ENCODE measurements at regions not wholly inside any gene's neighbourhood (a gene's known extent, or its start where the extent isn't known, plus 50 kb on each side); places are given as distances from the start of the nearest gene placed in this dataset.

- H3K4me3 ChIP-seq (replicated peaks; ENCODE audit: low read depth, low read length): no peak overlapping the region
- DNase-seq (ENCODE audit: extremely low read depth, insufficient read length): no peak
- no peaks in the 10 kb centered on the region for H3K36me3 ChIP-seq (ENCODE audit: control insufficient read depth, insufficient read depth, low read length)
- H3K27me3 ChIP-seq (replicated peaks; ENCODE audit: control insufficient read depth, insufficient read depth, low read length): no peaks in the 10 kb centered on the region
- TF ChIP-seq CTCF (IDR thresholded peaks at IDR 0.05; ENCODE audit: insufficient read depth, low read length, poor library complexity, severe bottlenecking): no peak
These were observed 177.6 kb upstream of the UBE3A start for GRCh38 chr15:25616471-25616870.

- TF ChIP-seq CTCF (IDR thresholded peaks at IDR 0.05; ENCODE audit: insufficient read depth, low read length, poor library complexity, severe bottlenecking): no peak
- DNase-seq (ENCODE audit: extremely low read depth, insufficient read length): no peak
- Histone ChIP-seq H3K36me3 (ENCODE audit: control insufficient read depth, insufficient read depth, low read length) (no peaks in the 10 kb centered on the region), H3K27me3 (replicated peaks; ENCODE audit: control insufficient read depth, insufficient read depth, low read length) (no peaks in the 10 kb centered on the region), H3K4me3 (replicated peaks; ENCODE audit: low read depth, low read length) (no peak overlapping the region)
These were observed 174.3 kb upstream of the UBE3A start for GRCh38 chr15:25613134-25613533.

- Histone ChIP-seq H3K27me3 (replicated peaks; ENCODE audit: control insufficient read depth, insufficient read depth, low read length) (no peaks in the 10 kb centered on the region), H3K36me3 (ENCODE audit: control insufficient read depth, insufficient read depth, low read length) (no peaks in the 10 kb centered on the region), H3K4me3 (replicated peaks; ENCODE audit: low read depth, low read length) (no peak overlapping the region)
- no peak for TF ChIP-seq CTCF (IDR thresholded peaks at IDR 0.05; ENCODE audit: insufficient read depth, low read length, poor library complexity, severe bottlenecking)
- DNase-seq (ENCODE audit: extremely low read depth, insufficient read length): no peak
These were observed 172.8 kb upstream of the UBE3A start for GRCh38 chr15:25611603-25612002.

- H3K27me3 ChIP-seq (replicated peaks; ENCODE audit: control insufficient read depth, insufficient read depth, low read length): no peaks in the 10 kb centered on the region
- no peak overlapping the region for H3K4me3 ChIP-seq (replicated peaks; ENCODE audit: low read depth, low read length)
- no peaks in the 10 kb centered on the region for H3K36me3 ChIP-seq (ENCODE audit: control insufficient read depth, insufficient read depth, low read length)
- no peak for TF ChIP-seq CTCF (IDR thresholded peaks at IDR 0.05; ENCODE audit: insufficient read depth, low read length, poor library complexity, severe bottlenecking)
- DNase-seq (ENCODE audit: extremely low read depth, insufficient read length): no peak
These were observed 170.5 kb upstream of the UBE3A start for GRCh38 chr15:25609371-25609770.

- Histone ChIP-seq H3K27me3 (replicated peaks; ENCODE audit: control insufficient read depth, insufficient read depth, low read length) (no peaks in the 10 kb centered on the region), H3K4me3 (replicated peaks; ENCODE audit: low read depth, low read length) (no peak overlapping the region), H3K36me3 (ENCODE audit: control insufficient read depth, insufficient read depth, low read length) (no peaks in the 10 kb centered on the region)
- no peak for DNase-seq (ENCODE audit: extremely low read depth, insufficient read length)
- TF ChIP-seq CTCF (IDR thresholded peaks at IDR 0.05; ENCODE audit: insufficient read depth, low read length, poor library complexity, severe bottlenecking): no peak
These were observed 170.1 kb upstream of the UBE3A start for GRCh38 chr15:25608926-25609325.

GRCh38 chr15:25605151-25605550 is 166.3 kb upstream of the UBE3A start:
- DNase-seq (ENCODE audit: extremely low read depth, insufficient read length): no peak
- no peak overlapping the region for H3K4me3 ChIP-seq (replicated peaks; ENCODE audit: low read depth, low read length)
- no peaks in the 10 kb centered on the region for H3K36me3 ChIP-seq (ENCODE audit: control insufficient read depth, insufficient read depth, low read length)
- no peak for TF ChIP-seq CTCF (IDR thresholded peaks at IDR 0.05; ENCODE audit: insufficient read depth, low read length, poor library complexity, severe bottlenecking)
- H3K27me3 ChIP-seq (replicated peaks; ENCODE audit: control insufficient read depth, insufficient read depth, low read length): no peaks in the 10 kb centered on the region
